IMR-90 (cell line): ENCODE measurements at regions not wholly inside any gene's neighbourhood (a gene's known extent, or its start where the extent isn't known, plus 50 kb on each side); places are given as distances from the start of the nearest gene placed in this dataset.

ENCODE experiments used
- ATAC-seq: fragments of 200-7000 bp; cut with Tn5 transposase; 2 replicates; pipeline ENCODE4 v1.9.1; 2020; ENCODE audit warnings: low read depth, mild to moderate bottlenecking, moderate library complexity
- BruUV-seq: library from RNA; stranded (reverse); fragments of 400-500 nt; replicated peaks from 2 replicates; lab custom pipeline; 2021; lab: Mats Ljungman, UMichigan
- CTCF ChIA-PET: fragments of 300-600 bp; formaldehyde crosslinking; extraction: SDS; loops from one replicate; lab custom pipeline; 2021; ENCODE audit warnings: antibody characterized with exemption; lab: Yijun Ruan, JAX
- POLR2A ChIA-PET: fragments of 300-600 bp; sonication (Branson Sonifier 250); formaldehyde crosslinking; loops from one replicate; lab custom pipeline; 2022; ENCODE audit warnings: antibody characterized with exemption; ENCODE audit not compliant: unreplicated experiment; lab: Charles Lee
- DNase-seq: peaks from one replicate; pipeline ENCODE4 v3.0.0; 2013
- H2AFZ ChIP-seq: replicated peaks from 2 replicates; pipeline ENCODE3; 2013; ENCODE audit warnings: low read length, mild to moderate bottlenecking; ENCODE audit not compliant: poor library complexity
- H2AK5ac ChIP-seq: 2 replicates; pipeline ENCODE4 v1.6.1; 2013; ENCODE audit warnings: low read depth, low read length, inconsistent platforms
- H2AK9ac ChIP-seq: replicated peaks from 2 replicates; pipeline ENCODE3; 2013; ENCODE audit warnings: mild to moderate bottlenecking, low read depth, low read length, moderate library complexity; ENCODE audit not compliant: poor library complexity
- H2BK120ac ChIP-seq: 2 replicates; pipeline ENCODE4 v1.6.1; 2013; ENCODE audit warnings: low read depth, low read length, inconsistent platforms
- H2BK15ac ChIP-seq: 3 replicates; pipeline ENCODE4 v1.6.1; 2013; ENCODE audit warnings: low read depth, low read length, inconsistent platforms
- H2BK20ac ChIP-seq: 2 replicates; pipeline ENCODE4 v1.6.1; 2013; ENCODE audit warnings: low read depth, mild to moderate bottlenecking, inconsistent platforms, low read length, moderate library complexity
- H2BK5ac ChIP-seq: 2 replicates; pipeline ENCODE4 v1.6.1; 2013; ENCODE audit warnings: mild to moderate bottlenecking, low read depth, low read length, inconsistent platforms; ENCODE audit not compliant: poor library complexity, severe bottlenecking
- H3K14ac ChIP-seq: replicated peaks from 2 replicates; pipeline ENCODE4 v1.6.1; 2013; ENCODE audit warnings: low read depth, low read length, inconsistent platforms
- H3K18ac ChIP-seq: 2 replicates; pipeline ENCODE4 v1.6.1; 2013; ENCODE audit warnings: low read depth, low read length, control low read depth
- H3K23ac ChIP-seq: 2 replicates; pipeline ENCODE4 v1.6.1; 2013; ENCODE audit warnings: low read depth, low read length, inconsistent platforms
- H3K27ac ChIP-seq: 2 replicates; pipeline ENCODE4 v1.5.1; 2013; ENCODE audit warnings: mild to moderate bottlenecking, control low read depth, low read length; ENCODE audit not compliant: insufficient read depth
- H3K27me3 ChIP-seq: 2 replicates; pipeline ENCODE4 v1.6.1; 2013; ENCODE audit warnings: low read length; ENCODE audit not compliant: control insufficient read depth, insufficient read depth
- H3K36me3 ChIP-seq: 2 replicates; pipeline ENCODE4 v1.6.1; 2013; ENCODE audit warnings: low read length, mixed read lengths; ENCODE audit not compliant: control insufficient read depth, insufficient read depth
- H3K4ac ChIP-seq: 2 replicates; pipeline ENCODE4 v1.6.1; 2013; ENCODE audit warnings: low read depth, low read length, inconsistent platforms
- H3K4me1 ChIP-seq: 2 replicates; pipeline ENCODE4 v1.6.1; 2013; ENCODE audit warnings: low read length, mixed read lengths; ENCODE audit not compliant: control insufficient read depth, insufficient read depth
- H3K4me2 ChIP-seq: 2 replicates; pipeline ENCODE4 v1.6.1; 2013; ENCODE audit warnings: low read depth, mild to moderate bottlenecking, control low read depth, low read length, moderate library complexity
- H3K4me3 ChIP-seq: 2 replicates; pipeline ENCODE4 v1.5.1; 2013; ENCODE audit warnings: low read depth, mild to moderate bottlenecking, control low read depth, low read length, moderate library complexity; ENCODE audit not compliant: insufficient read depth
- H3K56ac ChIP-seq: 2 replicates; pipeline ENCODE4 v1.6.1; 2013; ENCODE audit warnings: low read length, inconsistent platforms; ENCODE audit not compliant: insufficient read depth; ENCODE audit errors: extremely low read depth
- H3K79me1 ChIP-seq, 2 experiments: 2 replicates each; pipeline ENCODE4 v1.6.1; 2013; ENCODE audit warnings: low read length in 2 of 2, inconsistent platforms in 1 of 2, low read depth in 1 of 2
- H3K9ac ChIP-seq: 2 replicates; pipeline ENCODE4 v1.6.1; 2013; ENCODE audit warnings: low read depth, low read length, control low read depth
- H3K9me1 ChIP-seq: 2 replicates; pipeline ENCODE4 v1.6.1; 2013; ENCODE audit warnings: low read length, inconsistent platforms; ENCODE audit not compliant: insufficient read depth
- H3K9me3 ChIP-seq: 2 replicates; pipeline ENCODE4 v1.6.1; 2013; ENCODE audit warnings: low read length; ENCODE audit not compliant: control insufficient read depth, insufficient read depth
- H4K20me1 ChIP-seq: 2 replicates; pipeline ENCODE4 v1.6.1; 2013; ENCODE audit warnings: low read length, inconsistent platforms; ENCODE audit not compliant: insufficient read depth
- H4K5ac ChIP-seq: 2 replicates; pipeline ENCODE4 v1.6.1; 2013; ENCODE audit warnings: mild to moderate bottlenecking, low read depth, low read length, control low read depth
- H4K8ac ChIP-seq, 2 experiments: 2 replicates each; pipeline ENCODE4 v1.6.1; 2013; ENCODE audit warnings: low read depth in 2 of 2, low read length in 2 of 2, control low read depth in 1 of 2, inconsistent platforms in 1 of 2
- H4K91ac ChIP-seq: 2 replicates; pipeline ENCODE4 v1.6.1; 2013; ENCODE audit warnings: low read depth, low read length, inconsistent platforms; ENCODE audit not compliant: insufficient read depth
- BHLHE40 ChIP-seq: fragments of 150-350 bp; IDR thresholded peaks from 2 replicates; pipeline ENCODE4 v1.6.1; 2016; ENCODE audit warnings: mild to moderate bottlenecking, low read depth, low read length
- CEBPB ChIP-seq: IDR thresholded peaks from 2 replicates; pipeline ENCODE4 v1.6.1; 2012; ENCODE audit warnings: low read depth, low read length, improper control_type of control experiment
- CHD1 ChIP-seq: IDR thresholded peaks from 2 replicates; pipeline ENCODE4 v1.6.1; 2012; ENCODE audit warnings: low read depth, low read length, improper control_type of control experiment
- FOS ChIP-seq: fragments of 150-350 bp; IDR thresholded peaks from 2 replicates; pipeline ENCODE4 v1.6.1; 2016; ENCODE audit warnings: low read depth, low read length
- MAFK ChIP-seq: IDR thresholded peaks from 2 replicates; pipeline ENCODE4 v1.6.1; 2012; ENCODE audit warnings: low read depth, low read length, improper control_type of control experiment
- MAZ ChIP-seq: IDR thresholded peaks from 2 replicates; pipeline ENCODE4 v1.6.1; 2012; ENCODE audit warnings: low read depth, mild to moderate bottlenecking, low read length, improper control_type of control experiment, moderate library complexity, borderline replicate concordance
- MXI1 ChIP-seq: IDR thresholded peaks from 2 replicates; pipeline ENCODE4 v1.6.1; 2012; ENCODE audit warnings: low read depth, mild to moderate bottlenecking, low read length, moderate library complexity, borderline replicate concordance
- POLR2A ChIP-seq: IDR thresholded peaks from 2 replicates; pipeline ENCODE4 v1.6.1; 2012; ENCODE audit warnings: mild to moderate bottlenecking, low read depth, low read length
- RAD21 ChIP-seq: IDR thresholded peaks from 2 replicates; pipeline ENCODE4 v1.6.1; 2012; ENCODE audit warnings: low read length, improper control_type of control experiment
- RCOR1 ChIP-seq: IDR thresholded peaks from 2 replicates; pipeline ENCODE4 v1.6.1; 2012; ENCODE audit warnings: mild to moderate bottlenecking, low read length, improper control_type of control experiment; ENCODE audit not compliant: insufficient replicate concordance
- RFX5 ChIP-seq: IDR thresholded peaks from 2 replicates; pipeline ENCODE4 v1.8.0; 2012; ENCODE audit warnings: low read depth, mild to moderate bottlenecking, low read length, moderate library complexity
- SMC3 ChIP-seq: fragments of 150-350 bp; IDR thresholded peaks from 2 replicates; pipeline ENCODE4 v1.6.1; 2016; ENCODE audit warnings: low read depth, mild to moderate bottlenecking, antibody characterized with exemption, low read length, moderate library complexity
- WGBS, 2 experiments: methylation state at CpG; one replicate each; pipeline versions ENCODE4 v1.1.5 to v1.1.7; 2013; ENCODE audit warnings: missing lambda C conversion rate in 2 of 2; ENCODE audit not compliant: insufficient read length in 1 of 2; ENCODE audit errors: extremely low coverage in 2 of 2; 5-methylcytosine and 5-hydroxymethylcytosine counted together
- dilution Hi-C: fragments of 300-500 bp; cut with HindIII; formaldehyde crosslinking; loops from one replicate; pipeline ENCODE4 v1.14.3; 2018; ENCODE audit warnings: low sequenced_read_pairs; ENCODE audit not compliant: unreplicated experiment
- in situ Hi-C: fragments of 300-500 bp; cut with MboI; formaldehyde crosslinking; loops from 3 replicates; pipeline ENCODE4 v1.14.3; 2019; ENCODE audit warnings: low sequenced_read_pairs, inconsistent platforms, mixed read lengths
- intact Hi-C: fragments of 100-400 bp; cut with micrococcal nuclease; formaldehyde crosslinking; loops from 2 replicates; pipeline ENCODE4 v1.10.0; 2022

DNA sequence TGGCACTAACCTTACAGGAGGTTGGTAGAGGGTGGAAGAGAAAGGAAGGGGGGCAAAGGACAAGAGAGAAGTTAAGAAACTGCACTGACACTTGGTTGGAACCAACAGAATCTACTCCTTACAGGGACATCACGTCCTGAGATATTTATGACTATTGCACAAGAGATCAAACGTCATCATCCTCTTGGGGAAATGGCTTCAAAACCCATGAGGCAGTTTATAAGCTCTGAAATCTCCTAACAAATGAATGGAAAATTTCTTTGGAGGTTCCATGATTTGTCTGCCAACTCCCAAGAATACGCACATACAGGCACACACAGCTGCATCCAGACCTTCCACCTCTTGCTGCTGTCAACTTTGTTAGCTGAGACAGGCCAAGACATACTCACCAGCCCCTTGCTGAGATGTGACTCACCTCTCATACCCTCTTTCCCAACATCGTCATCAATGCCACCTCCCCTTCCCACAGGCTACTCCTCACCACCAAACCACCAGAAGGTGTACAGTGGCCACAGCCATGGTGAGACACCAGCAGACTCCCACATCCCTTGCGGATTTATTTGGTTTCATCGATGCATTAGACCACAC, 135.5 kb downstream of the SETD4 start (continued):
- no peak for TF ChIP-seq MXI1
- peak; percentile 47; the same call in 1 of the 2 replicates for TF ChIP-seq BHLHE40

DNA sequence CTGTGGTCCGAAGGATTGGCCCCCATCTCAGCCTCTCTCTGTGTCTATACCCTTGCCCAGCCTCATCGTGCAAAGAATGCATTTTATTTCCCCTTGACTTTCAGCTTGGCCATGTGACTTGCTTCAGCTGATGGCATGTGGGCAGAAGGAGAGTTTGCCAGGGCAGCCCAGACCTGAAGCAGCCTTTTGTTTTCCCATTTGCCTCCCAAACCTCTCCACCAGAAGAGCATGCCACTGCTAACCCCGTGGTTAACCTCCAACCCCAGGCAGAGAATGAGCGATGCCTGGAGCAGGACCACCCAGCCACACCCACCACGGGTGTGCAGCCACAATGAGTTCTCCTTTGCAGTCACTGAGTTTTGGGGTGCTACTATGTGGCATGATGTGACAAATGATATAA, 136.4 kb downstream of the SETD4 start:
- H3K9me1 ChIP-seq = peaks cover 5% of the 10 kb centered on the region; the same call in 1 of the 2 replicates
- H4K8ac ChIP-seq = no peak overlapping the region
- H2AK9ac ChIP-seq = no peak overlapping the region
- H3K18ac ChIP-seq = no peak overlapping the region
- H3K4ac ChIP-seq = no peak overlapping the region
- intact Hi-C loops = no loop called here
- no peaks in the 10 kb centered on the region for H3K9me3 ChIP-seq
- H3K4me3 ChIP-seq = no peak overlapping the region
- H3K14ac ChIP-seq = no peak overlapping the region
- H3K23ac ChIP-seq = no peak overlapping the region
- BruUV-seq = no TSS peak
- no peak for ATAC-seq
- TF ChIP-seq FOS = no peak
- no peak for TF ChIP-seq CEBPB
- no peak for TF ChIP-seq MAZ
- TF ChIP-seq RCOR1 = no peak
- TF ChIP-seq CHD1 = no peak
- no peak for TF ChIP-seq MXI1
- no peak for TF ChIP-seq POLR2A
- no peak for TF ChIP-seq SMC3
- no peak for TF ChIP-seq MAFK
- TF ChIP-seq RFX5 = no peak
- no peak for TF ChIP-seq RAD21
- ChIA-PET POLR2A (no interaction called here), CTCF (no interaction called here)
- H2BK5ac ChIP-seq = no peak overlapping the region
- H2BK15ac ChIP-seq = no peak overlapping the region
- no peak overlapping the region for H3K27ac ChIP-seq
- no peak overlapping the region for H2BK120ac ChIP-seq
- H2AK5ac ChIP-seq = peak overlapping the region; percentile 57
- no peak overlapping the region for H3K4me2 ChIP-seq
- peaks cover 13% of the 10 kb centered on the region for H3K4me1 ChIP-seq
- H3K27me3 ChIP-seq = no peaks in the 10 kb centered on the region
- H3K36me3 ChIP-seq = no peaks in the 10 kb centered on the region
- H3K79me1 ChIP-seq = peaks cover 0 to 3% of the 10 kb centered on the region in 2 experiments; a peak in 1 of 4 replicates
- H4K5ac ChIP-seq = no peak overlapping the region
- no CpG with 5 or more reads among the region's 5 CpGs for WGBS, 2 experiments
- dilution Hi-C loops = no loop called here
- peak overlapping the region; percentile 5; the same call in 1 of the 2 replicates for H4K91ac ChIP-seq
- DNase-seq = no peak
- in situ Hi-C loops = no loop called here
- no peak overlapping the region for H2AFZ ChIP-seq
- H3K56ac ChIP-seq = no peak overlapping the region
- H2BK20ac ChIP-seq = no peak overlapping the region
- H4K20me1 ChIP-seq = no peaks in the 10 kb centered on the region
- no peak overlapping the region for H3K9ac ChIP-seq
